IPS-18c (cell line): ENCODE measurements at regions not wholly inside any gene's neighbourhood (a gene's known extent, or its start where the extent isn't known, plus 50 kb on each side); places are given as distances from the start of the nearest gene placed in this dataset.

Source experiments
- H3K4me3 ChIP-seq: 2 replicates; pipeline ENCODE4 v1.7.0; 2013; ENCODE audit warnings: low read depth, mild to moderate bottlenecking, low read length, moderate library complexity; ENCODE audit not compliant: insufficient read depth
- H3K9me3 ChIP-seq: one replicate; pipeline ENCODE4 v1.6.1; 2013; ENCODE audit warnings: mild to moderate bottlenecking, low read length, moderate library complexity; ENCODE audit not compliant: control insufficient read depth, insufficient read depth

DNA sequence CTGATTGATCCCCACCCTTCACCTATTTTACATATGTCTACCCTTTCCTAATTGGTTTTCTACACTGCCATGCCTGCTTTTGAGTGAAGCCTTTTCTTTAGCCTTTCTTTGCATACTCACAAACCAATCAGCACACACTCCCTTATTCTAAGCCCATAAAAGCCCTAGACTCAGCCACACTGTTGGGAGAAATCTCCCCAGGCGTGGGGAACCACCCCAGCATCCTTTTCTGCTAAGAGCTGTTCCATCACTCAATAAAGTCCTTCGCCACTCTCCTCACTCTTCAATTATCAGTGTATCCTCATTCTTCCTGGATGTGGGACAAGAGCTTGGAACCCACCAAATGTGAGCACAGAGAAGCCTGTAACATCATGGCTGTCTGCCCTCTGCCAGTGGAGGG is 343.6 kb downstream of the SLITRK1 start:
- no peak overlapping the region for H3K4me3 ChIP-seq
- H3K9me3 ChIP-seq: peaks cover 3% of the 10 kb centered on the region

DNA sequence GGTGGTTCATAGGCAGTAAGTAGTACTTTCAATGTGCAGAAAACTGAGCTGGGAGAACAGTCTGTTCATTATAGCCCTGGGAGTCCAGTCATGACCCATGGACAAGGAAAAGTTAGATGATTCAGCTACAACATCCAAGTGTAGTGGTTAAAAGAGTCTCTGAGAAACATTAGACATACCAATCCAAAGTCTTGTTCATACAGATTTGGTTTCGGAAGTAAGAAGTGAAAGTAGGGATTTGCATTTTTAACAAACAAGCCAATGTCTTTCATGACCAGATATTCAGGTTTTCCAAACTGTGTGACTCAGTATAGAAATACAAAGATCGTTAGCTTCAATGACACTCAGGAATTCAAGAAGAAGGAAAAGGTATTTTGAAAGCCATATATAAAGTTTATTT is 345.3 kb downstream of the SLITRK1 start:
- H3K9me3 ChIP-seq: peaks cover 3% of the 10 kb centered on the region
- no peak overlapping the region for H3K4me3 ChIP-seq

DNA sequence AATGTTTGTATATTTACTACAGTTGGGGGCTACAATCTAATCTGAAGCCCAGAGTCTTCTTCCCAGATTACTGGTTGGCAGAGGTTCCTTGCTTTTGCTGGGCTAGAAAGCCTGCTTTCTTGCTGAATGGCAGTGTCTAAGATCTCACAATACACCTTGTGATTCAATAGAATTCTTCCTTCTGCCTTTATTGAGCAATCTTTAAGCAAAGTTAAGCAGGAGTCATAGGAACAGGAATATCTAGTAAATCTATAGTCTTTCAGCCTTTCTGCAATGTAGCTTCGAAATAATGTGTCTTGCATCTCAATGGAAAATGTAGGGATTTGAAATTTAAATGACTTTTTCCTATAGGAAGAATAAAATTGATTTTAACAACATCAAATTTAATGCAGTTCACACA is 346.1 kb downstream of the SLITRK1 start:
- Histone ChIP-seq H3K4me3 (no peak overlapping the region), H3K9me3 (peaks cover 3% of the 10 kb centered on the region)

- no peak overlapping the region for H3K4me3 ChIP-seq
- no peaks in the 10 kb centered on the region for H3K9me3 ChIP-seq
These were observed 349.5 kb downstream of the SLITRK1 start for GRCh38 chr13:83532809-83533208.

DNA sequence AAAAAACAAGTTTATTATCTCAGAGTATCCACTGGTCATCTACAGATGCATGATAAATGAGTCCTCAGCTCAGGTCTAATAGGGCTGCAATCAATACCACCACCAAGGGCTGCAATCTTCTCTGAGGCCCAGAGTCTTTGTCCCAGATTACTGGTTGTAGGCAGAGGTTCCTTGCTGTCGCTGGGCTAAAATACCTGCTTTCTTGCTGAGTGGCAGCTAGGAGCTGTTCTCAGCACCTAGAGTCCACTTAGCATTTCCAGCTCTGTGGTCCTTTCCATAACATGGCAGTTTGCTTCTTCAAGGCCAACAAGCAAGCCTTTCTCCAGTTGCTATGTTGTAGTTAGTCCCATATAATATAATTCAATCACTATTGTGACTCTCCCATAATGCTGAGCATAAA is 351.3 kb downstream of the SLITRK1 start:
- Histone ChIP-seq H3K4me3 (no peak overlapping the region), H3K9me3 (no peaks in the 10 kb centered on the region)

- no peak overlapping the region for H3K4me3 ChIP-seq
- no peaks in the 10 kb centered on the region for H3K9me3 ChIP-seq
These were observed 365.5 kb downstream of the SLITRK1 start for GRCh38 chr13:83516781-83517180.

DNA sequence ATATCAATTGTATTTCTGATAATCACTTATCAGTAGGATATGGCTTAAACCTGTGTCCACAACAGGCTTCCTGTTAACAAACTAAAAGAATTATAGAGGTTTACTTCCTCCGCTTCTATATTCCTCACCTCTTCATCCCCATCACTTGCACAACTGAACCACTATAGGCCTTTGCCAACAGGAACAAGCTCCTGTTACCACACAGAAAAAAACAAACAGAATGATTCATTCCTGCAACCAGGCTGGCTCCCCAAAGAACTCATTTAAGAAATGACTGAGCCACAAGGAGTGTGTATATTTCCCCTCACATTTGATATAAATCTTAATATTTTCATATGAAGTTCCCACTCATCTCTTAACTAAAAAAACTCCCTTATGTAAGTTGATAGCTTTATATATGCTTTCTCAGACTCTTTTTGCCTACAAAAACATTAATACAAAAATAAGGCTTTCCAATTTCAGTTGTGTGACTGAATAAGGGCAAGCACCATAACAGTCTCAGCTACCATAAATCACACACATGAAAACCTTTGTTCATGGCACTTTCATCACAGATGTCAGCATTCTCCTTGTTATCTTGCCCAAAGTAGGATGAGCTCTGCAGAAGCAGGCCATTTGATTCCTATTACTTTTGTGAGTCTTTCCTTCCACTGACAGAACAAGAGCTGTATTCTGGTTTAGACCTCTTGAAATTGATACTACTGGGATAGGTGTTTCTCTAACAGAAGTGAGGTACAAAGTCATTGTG is 366.8 kb downstream of the SLITRK1 start:
- H3K4me3 ChIP-seq: no peak overlapping the region
- no peaks in the 10 kb centered on the region for H3K9me3 ChIP-seq

DNA sequence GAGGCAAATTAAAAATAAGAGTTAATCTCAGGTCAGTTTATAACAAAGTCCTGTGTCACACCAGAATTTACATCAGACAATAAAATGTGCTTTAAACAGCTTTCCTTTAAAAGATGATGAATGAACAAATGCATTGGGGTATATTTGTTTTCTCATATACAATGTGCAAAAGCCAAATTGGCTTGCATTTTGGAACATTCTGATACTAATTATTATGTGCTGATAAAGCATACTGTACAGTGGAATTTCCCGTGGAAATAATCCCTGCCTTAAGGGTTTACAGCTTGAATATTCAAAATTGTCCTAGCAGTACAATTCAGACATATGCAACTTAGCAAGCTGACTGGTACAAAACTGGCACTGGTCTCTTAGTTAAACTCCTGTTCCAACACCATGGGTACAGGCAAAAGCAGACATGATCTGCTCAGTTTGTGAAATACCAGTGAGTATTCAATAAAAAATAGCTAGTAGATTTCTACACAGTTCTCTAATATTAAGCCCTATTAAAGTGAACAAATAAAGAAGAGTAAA is 373.4 kb downstream of the SLITRK1 start:
- H3K9me3 ChIP-seq: no peaks in the 10 kb centered on the region
- no peak overlapping the region for H3K4me3 ChIP-seq

- H3K4me3 ChIP-seq: no peak overlapping the region
These were observed 378.9 kb downstream of the SLITRK1 start for GRCh38 chr13:83503424-83503823.

GRCh38 chr13:83499286-83499685 is 383.0 kb downstream of the SLITRK1 start:
- Histone ChIP-seq H3K4me3 (no peak overlapping the region), H3K9me3 (no peaks in the 10 kb centered on the region)

More at GRCh38 chr13:83503424-83503823, 378.9 kb downstream of the SLITRK1 start:
- H3K9me3 ChIP-seq: no peaks in the 10 kb centered on the region

DNA sequence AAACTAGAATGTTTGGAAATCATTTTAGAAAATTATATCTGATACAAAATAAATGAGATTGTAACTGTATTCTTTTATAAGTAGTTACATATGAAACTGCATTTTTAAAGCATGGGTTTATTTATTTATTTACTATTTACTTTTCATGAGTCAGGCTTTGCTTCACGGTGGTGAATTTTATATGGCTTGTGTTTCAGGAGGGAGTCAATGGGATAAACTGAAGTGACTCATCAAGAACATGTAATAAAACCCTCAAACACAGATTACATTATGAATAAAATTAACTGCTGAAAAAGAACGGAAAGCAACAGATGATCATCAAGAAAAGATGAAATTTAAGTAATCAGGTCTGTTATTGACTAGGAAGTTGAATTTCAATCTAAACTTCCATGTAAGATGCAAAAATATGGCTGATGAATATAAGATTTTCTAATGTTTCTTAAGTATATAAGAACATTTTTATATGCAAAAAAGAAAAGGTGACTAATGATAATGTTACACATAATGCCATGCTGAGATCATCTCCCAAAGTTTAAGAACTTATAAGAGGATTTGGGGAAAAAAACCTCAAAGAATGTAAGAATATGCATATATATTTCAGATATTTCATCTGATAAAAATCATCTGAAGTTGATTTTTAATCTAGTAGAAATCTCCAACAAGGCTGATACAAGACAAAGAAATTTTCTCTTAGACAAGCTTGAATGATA is 383.6 kb downstream of the SLITRK1 start:
- no peak overlapping the region for H3K4me3 ChIP-seq
- no peaks in the 10 kb centered on the region for H3K9me3 ChIP-seq

DNA sequence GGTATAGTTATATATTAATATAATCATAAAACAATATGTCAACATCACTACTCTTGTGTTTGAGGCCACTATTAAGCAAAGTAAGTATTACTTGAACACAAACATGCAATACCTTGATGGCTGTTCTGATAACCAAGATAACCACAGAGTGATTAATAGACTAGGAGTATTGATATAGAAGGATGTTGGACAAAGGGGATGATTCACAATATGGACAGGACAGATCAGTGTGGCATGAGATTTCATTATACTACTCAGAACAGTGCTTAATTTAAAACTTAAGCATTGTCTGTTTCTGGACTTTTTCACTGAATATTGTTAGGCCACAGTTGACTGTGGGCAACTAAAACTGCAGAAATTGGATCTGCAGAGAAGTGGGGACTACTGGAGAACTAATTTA is 384.2 kb downstream of the SLITRK1 start:
- H3K4me3 ChIP-seq: no peak overlapping the region

GRCh38 chr13:83496501-83496900 is 385.8 kb downstream of the SLITRK1 start:
- Histone ChIP-seq H3K4me3 (no peak overlapping the region), H3K9me3 (no peaks in the 10 kb centered on the region)

More for the DNA sequence above, 384.2 kb downstream of the SLITRK1 start:
- no peaks in the 10 kb centered on the region for H3K9me3 ChIP-seq

GRCh38 chr13:83485101-83485500 is 397.2 kb downstream of the SLITRK1 start:
- Histone ChIP-seq H3K9me3 (no peaks in the 10 kb centered on the region), H3K4me3 (no peak overlapping the region)

- Histone ChIP-seq H3K9me3 (no peaks in the 10 kb centered on the region), H3K4me3 (no peak overlapping the region)
These were observed 411.3 kb downstream of the SLITRK1 start for GRCh38 chr13:83471011-83471410.

GRCh38 chr13:83470133-83470797 is 412.0 kb downstream of the SLITRK1 start:
- H3K9me3 ChIP-seq: no peaks in the 10 kb centered on the region
- H3K4me3 ChIP-seq: no peak overlapping the region

- H3K9me3 ChIP-seq: peaks cover 4% of the 10 kb centered on the region
- H3K4me3 ChIP-seq: no peak overlapping the region
These were observed 428.6 kb downstream of the SLITRK1 start for GRCh38 chr13:83453723-83454122.

- H3K9me3 ChIP-seq: peaks cover 4% of the 10 kb centered on the region
- no peak overlapping the region for H3K4me3 ChIP-seq
These were observed 429.0 kb downstream of the SLITRK1 start for GRCh38 chr13:83453300-83453699.
